ENCODE measurements at regions not wholly inside any gene's neighbourhood (a gene's known extent, or its start where the extent isn't known, plus 50 kb on each side); places are given as distances from the start of the nearest gene placed in this dataset.

- TF ChIP-seq LEF1 (IDR thresholded peaks at IDR 0.05; ENCODE audit: borderline replicate concordance), result no peak
- TF ChIP-seq SP1 (IDR thresholded peaks at IDR 0.05), result no peak
- no peak for TF ChIP-seq FOXA1 (IDR thresholded peaks at IDR 0.05)
- no peak for TF ChIP-seq TARDBP (IDR thresholded peaks at IDR 0.05)
- TF ChIP-seq FOXM1 (IDR thresholded peaks at IDR 0.05; ENCODE audit: borderline replicate concordance), result no peak
- TF ChIP-seq PKNOX1 (IDR thresholded peaks at IDR 0.05), result no peak
- no peak for TF ChIP-seq FOXK2 (IDR thresholded peaks at IDR 0.05)
- no peak for TF ChIP-seq HDGF (IDR thresholded peaks at IDR 0.05; ENCODE audit: borderline replicate concordance)
- no peak for TF ChIP-seq BHLHE40 (IDR thresholded peaks at IDR 0.05; ENCODE audit: borderline replicate concordance)
These were observed 124.1 kb upstream of the SFSWAP start for GRCh38 chr12:131586761-131587160.
